ENCODE measurements at regions not wholly inside any gene's neighbourhood (a gene's known extent, or its start where the extent isn't known, plus 50 kb on each side); places are given as distances from the start of the nearest gene placed in this dataset.

GRCh38 chr16:65713181-65713808 lies 591.4 kb upstream of the CDH11 start:
- no peak overlapping the region for H3K4me3 ChIP-seq (ENCODE audit: low read depth, low read length)
- no peak for TF ChIP-seq CTCF (IDR thresholded peaks at IDR 0.05; ENCODE audit: low read depth, low read length)

- TF ChIP-seq CTCF (IDR thresholded peaks at IDR 0.05; ENCODE audit: low read depth, low read length) = no peak
- H3K4me3 ChIP-seq (ENCODE audit: low read depth, low read length) = no peak overlapping the region
These were observed 588.2 kb upstream of the CDH11 start for GRCh38 chr16:65710107-65710506.

- H3K4me3 ChIP-seq (ENCODE audit: low read depth, low read length) = no peak overlapping the region
- no peak for TF ChIP-seq CTCF (IDR thresholded peaks at IDR 0.05; ENCODE audit: low read depth, low read length)
These were observed 583.0 kb upstream of the CDH11 start for GRCh38 chr16:65704866-65705265.

- no peak for TF ChIP-seq CTCF (IDR thresholded peaks at IDR 0.05; ENCODE audit: low read depth, low read length)
- H3K4me3 ChIP-seq (ENCODE audit: low read depth, low read length) = no peak overlapping the region
These were observed 581.0 kb upstream of the CDH11 start for GRCh38 chr16:65702707-65703402.

- no peak overlapping the region for H3K4me3 ChIP-seq (ENCODE audit: low read depth, low read length)
- no peak for TF ChIP-seq CTCF (IDR thresholded peaks at IDR 0.05; ENCODE audit: low read depth, low read length)
These were observed 578.7 kb upstream of the CDH11 start for GRCh38 chr16:65700596-65700995.

- H3K4me3 ChIP-seq (ENCODE audit: low read depth, low read length) = no peak overlapping the region
- TF ChIP-seq CTCF (IDR thresholded peaks at IDR 0.05; ENCODE audit: low read depth, low read length) = no peak
These were observed 577.0 kb upstream of the CDH11 start for GRCh38 chr16:65698791-65699321.

- H3K4me3 ChIP-seq (ENCODE audit: low read depth, low read length) = no peak overlapping the region
- TF ChIP-seq CTCF (IDR thresholded peaks at IDR 0.05; ENCODE audit: low read depth, low read length) = no peak
These were observed 575.7 kb upstream of the CDH11 start for GRCh38 chr16:65697521-65697920.
